Hindlimb muscle (tissue), 1 donor: ENCODE measurements at regions not wholly inside any gene's neighbourhood (a gene's known extent, or its start where the extent isn't known, plus 50 kb on each side); places are given as distances from the start of the nearest gene placed in this dataset.

Experiments
- DNase-seq: peaks from one replicate; pipeline ENCODE4 v3.0.0-alpha.2; 2013

DNA sequence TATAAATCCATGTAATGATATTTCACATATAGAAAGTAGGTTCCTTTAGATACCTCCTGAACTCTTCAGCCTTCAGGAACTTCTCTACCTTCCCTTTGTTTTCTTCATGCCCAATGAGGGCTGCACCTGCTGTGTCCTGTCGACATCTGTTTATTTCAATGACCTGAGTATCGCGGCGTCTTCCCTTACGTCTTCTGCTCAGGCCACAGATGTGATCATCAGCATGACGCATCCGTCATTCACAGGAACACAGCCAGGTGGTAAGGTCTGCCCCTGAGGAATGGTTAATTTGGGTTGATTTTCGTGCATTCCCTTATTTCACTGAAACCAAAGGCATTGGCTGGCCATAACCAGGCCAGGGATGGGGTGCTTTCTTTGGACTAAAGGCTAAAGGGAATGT, 217.1 kb downstream of the MED10 start:
- no peak for DNase-seq

- DNase-seq: no peak
Observed at GRCh38 chr5:6159832-6160430, 218.4 kb downstream of the MED10 start.

DNA sequence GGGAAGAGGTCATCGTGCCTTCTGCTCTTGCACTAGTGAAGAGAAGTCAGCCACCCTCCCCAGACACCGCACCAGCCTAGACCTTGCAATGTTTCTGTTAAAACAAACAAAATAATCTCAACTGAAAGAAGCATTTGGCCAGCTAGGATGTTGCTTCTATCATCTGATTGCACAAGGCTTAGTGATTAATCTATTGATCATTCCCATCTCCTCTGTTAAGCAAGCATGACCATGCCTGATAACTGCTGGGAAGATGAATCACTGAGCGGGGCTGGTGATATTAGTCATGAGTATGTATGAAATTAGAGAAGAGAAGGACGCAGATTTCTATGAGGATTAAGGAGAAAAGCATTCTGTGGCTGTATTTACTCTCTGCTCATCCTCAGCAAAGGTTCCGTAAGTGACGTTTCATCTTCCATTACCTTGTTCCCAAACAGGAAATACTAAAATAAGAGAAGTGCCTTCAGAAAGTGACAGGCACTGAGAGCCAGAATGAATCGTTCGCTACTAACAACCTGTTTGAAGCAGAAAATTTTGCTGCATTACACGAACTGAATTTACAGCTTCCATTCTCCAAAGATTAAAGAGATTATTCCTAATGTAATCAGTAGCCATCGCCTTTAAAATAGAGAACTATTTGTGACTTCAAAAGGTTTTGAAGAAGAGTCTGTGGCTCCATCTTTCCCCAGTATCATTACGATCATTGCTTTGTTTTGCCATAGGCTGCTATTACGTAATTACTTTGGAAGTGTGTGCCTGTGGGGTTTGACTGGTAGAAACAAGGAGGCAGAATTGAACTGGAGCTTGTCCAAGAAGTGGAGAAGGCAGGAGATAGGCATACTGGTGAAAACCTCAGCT, 219.1 kb downstream of the MED10 start:
- no peak for DNase-seq

DNA sequence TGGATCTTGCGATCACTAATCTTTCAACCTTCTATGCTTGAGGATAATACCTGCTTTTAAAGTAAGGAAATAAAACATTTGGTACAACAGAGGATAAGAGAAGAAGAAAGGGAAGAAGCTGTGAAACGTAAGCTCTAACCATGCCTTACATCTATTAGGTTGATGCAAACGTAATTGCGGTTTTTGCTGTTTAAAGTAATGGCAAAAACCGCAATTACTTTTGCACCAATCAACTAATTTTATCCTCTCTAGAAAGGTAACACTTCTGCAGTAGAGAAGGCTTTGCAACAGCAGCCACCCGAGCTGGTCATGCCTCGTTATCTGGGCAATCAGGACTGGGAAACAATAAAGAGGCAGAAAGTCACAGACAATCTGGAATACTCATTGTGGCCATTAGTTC, 224.1 kb downstream of the MED10 start:
- DNase-seq: no peak

GRCh38 chr5:6146271-6146670, 232.1 kb downstream of the MED10 start:
- DNase-seq: no peak

- DNase-seq: no peak
Observed at GRCh38 chr5:6145616-6146237, 232.6 kb downstream of the MED10 start.

- DNase-seq: no peak
Observed at GRCh38 chr5:6143523-6143922, 234.8 kb downstream of the MED10 start.

GRCh38 chr5:6142353-6142752, 236.0 kb downstream of the MED10 start:
- no peak for DNase-seq

GRCh38 chr5:6140219-6140618, 238.1 kb downstream of the MED10 start:
- DNase-seq: no peak

GRCh38 chr5:6135977-6136376, 242.4 kb downstream of the MED10 start:
- DNase-seq: no peak

DNA sequence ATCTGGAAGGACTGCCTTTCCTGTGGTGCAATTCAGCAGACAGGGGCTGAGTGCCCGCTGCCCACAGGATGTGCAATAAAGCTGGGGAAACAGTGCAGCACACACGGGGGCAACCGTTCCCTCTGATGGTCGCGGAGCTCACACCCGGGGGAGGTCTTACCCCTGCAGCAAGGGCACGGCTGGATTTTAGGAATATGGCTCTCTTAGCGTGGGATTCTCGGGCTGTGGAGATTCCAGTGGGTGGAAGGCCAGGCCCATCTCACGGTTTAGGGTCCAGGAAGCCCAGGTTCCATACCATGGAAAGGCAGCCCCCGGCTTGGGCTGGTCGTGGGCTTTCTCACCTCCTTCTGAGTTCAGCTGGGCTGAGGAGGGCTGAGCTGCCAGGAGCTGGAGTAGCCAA, 244.1 kb downstream of the MED10 start:
- DNase-seq: no peak

GRCh38 chr5:6125781-6126180, 252.6 kb downstream of the MED10 start:
- DNase-seq: no peak

- DNase-seq: no peak
Observed at GRCh38 chr5:6118691-6119090, 259.7 kb downstream of the MED10 start.

DNA sequence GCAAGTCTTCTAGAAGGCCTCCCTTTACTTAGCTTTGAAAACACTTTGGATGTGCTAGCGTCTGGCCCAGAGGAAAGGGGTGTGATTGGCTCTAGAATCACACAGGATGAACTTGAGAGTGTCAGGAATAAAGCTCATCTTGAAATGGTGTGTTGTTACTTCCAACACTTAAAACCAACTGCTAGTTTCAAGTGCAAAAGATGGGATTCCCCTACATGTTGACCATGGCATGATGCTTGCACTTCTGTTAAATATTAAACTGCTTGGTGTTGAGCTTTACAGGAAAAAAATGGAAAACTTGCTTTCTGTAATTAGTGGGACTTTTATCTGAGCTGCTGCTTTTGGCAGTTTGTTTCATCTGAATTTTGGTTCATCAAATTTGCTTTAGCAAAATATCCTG, 261.1 kb downstream of the MED10 start:
- DNase-seq: no peak

- DNase-seq: no peak
Observed at GRCh38 chr5:6115852-6116251, 262.5 kb downstream of the MED10 start.

GRCh38 chr5:6112538-6112937, 265.8 kb downstream of the MED10 start:
- DNase-seq: no peak

DNA sequence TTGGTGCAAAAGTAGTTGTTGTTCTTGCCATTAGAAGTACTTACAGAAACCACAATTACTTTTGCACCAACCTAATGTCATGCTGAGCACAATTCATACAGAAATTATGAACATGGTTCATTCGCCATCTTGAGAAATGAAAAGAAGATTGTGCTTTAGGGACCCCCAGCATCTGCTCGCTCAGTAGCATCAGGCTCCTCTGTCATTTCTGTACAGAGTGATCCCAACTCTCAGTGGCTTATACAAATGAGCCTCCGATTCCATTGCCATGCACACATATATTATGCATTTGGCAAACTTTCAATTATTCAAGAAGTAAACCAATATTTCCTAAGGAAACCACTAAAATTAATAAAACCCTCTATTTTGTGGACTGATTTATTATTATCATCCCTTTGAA, 266.2 kb downstream of the MED10 start:
- no peak for DNase-seq

DNA sequence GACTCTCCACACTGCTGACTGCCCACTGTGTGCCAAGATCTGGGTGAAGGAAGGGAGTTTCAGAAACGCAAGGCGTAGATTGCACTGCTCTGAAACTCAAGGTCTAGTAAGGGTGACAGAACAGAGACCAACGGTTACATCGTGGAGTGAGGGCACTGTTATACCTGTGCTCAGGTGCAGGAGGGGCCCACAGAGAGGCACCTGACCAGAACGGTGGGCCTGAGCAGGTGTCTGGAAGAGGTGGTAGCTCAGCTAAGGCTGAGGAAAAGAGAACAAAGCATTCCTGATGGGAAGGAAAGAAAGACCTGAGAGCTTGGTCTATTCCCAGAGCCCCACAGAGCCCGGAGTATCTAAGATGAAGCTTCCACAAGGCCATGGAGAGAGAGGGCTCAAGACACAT, 267.2 kb downstream of the MED10 start:
- DNase-seq: no peak

GRCh38 chr5:6110441-6111005, 267.8 kb downstream of the MED10 start:
- no peak for DNase-seq

- DNase-seq: no peak
Observed at GRCh38 chr5:6108981-6109825, 269.1 kb downstream of the MED10 start.

GRCh38 chr5:6108540-6108848, 269.9 kb downstream of the MED10 start:
- DNase-seq: no peak

- DNase-seq: no peak
Observed at GRCh38 chr5:6107675-6108539, 270.4 kb downstream of the MED10 start.
